HepG2 (cell line): ENCODE measurements at regions not wholly inside any gene's neighbourhood (a gene's known extent, or its start where the extent isn't known, plus 50 kb on each side); places are given as distances from the start of the nearest gene placed in this dataset.

Experiments used
- ATAC-seq: fragments of 200-7000 bp; cut with Tn5 transposase; 3 replicates; pipeline ENCODE4 v1.9.1; 2020; ENCODE audit warnings: mild to moderate bottlenecking, moderate library complexity
- BruUV-seq: library from RNA; stranded (reverse); fragments of 400-500 nt; replicated peaks from 2 replicates; lab custom pipeline; 2021; lab: Mats Ljungman, UMichigan
- CTCF ChIA-PET: fragments of 300-600 bp; formaldehyde crosslinking; extraction: SDS; loops from one replicate; lab custom pipeline; 2021; ENCODE audit warnings: low total read pairs, inconsistent platforms, low intra/inter-chr PET ratio; lab: Yijun Ruan, JAX
- POLR2A ChIA-PET: fragments of 350-600 bp; sonication (Branson Sonifier 250); formaldehyde crosslinking; loops from one replicate; lab custom pipeline; 2020; ENCODE audit warnings: antibody characterized with exemption, inconsistent platforms; lab: Yijun Ruan, JAX
- DNase-seq: peaks from one replicate; pipeline ENCODE4 v3.0.0-alpha.2; 2015; ENCODE audit warnings: low spot score
- FAIRE-seq: peaks from 3 replicates; lab custom pipeline; 2011; peaks lifted over from hg19 to GRCh38; lab: Jason Lieb, UNC
- H2AFZ ChIP-seq: one replicate; pipeline ENCODE4 v1.6.1; 2011; ENCODE audit warnings: low read length, inconsistent platforms
- H3K27ac ChIP-seq: fragments of 300-600 bp; 3 replicates; pipeline ENCODE4 v1.8.0; 2011; ENCODE audit warnings: mixed run types, mild to moderate bottlenecking, mixed read lengths, low read length, inconsistent platforms; ENCODE audit not compliant: insufficient read depth; ENCODE audit errors: extremely low read length
- H3K27me3 ChIP-seq, 2 experiments: fragments of 200-600 bp in 1 of 2; 2 replicates in 1 of 2; 3 replicates in 1 of 2; pipeline versions ENCODE4 v1.6.0 to v1.8.0; 2011; ENCODE audit warnings: low read length in 2 of 2, mild to moderate bottlenecking in 2 of 2, moderate library complexity in 2 of 2, inconsistent platforms in 1 of 2; ENCODE audit not compliant: insufficient read depth in 2 of 2, control insufficient read depth in 1 of 2
- H3K36me3 ChIP-seq, 2 experiments: fragments of 200-600 bp in 1 of 2; replicated peaks in 1 of 2; 2 replicates in 1 of 2; 3 replicates in 1 of 2; pipeline versions ENCODE4 v1.5.1 to v1.8.0; 2011; ENCODE audit warnings: low read length in 2 of 2, inconsistent platforms in 1 of 2; ENCODE audit not compliant: insufficient read depth in 2 of 2, control insufficient read depth in 1 of 2
- H3K4me1 ChIP-seq: 2 replicates; pipeline ENCODE4 v1.5.1; 2012; ENCODE audit warnings: low read length, inconsistent platforms; ENCODE audit not compliant: insufficient read depth
- H3K4me2 ChIP-seq: 2 replicates; pipeline ENCODE4 v1.6.0; 2011; ENCODE audit warnings: low read depth, low read length, inconsistent platforms
- H3K4me3 ChIP-seq, 3 experiments: fragments of 200-600 bp in 1 of 3; sonication (generic), shearing (Covaris generic) in 1 of 3; replicated peaks in 1 of 3; 2 replicates each; pipeline ENCODE4 v1.5.1; 2011 to 2016; ENCODE audit warnings: low read length in 3 of 3, inconsistent platforms in 2 of 3, low read depth in 2 of 3, mild to moderate bottlenecking in 2 of 3, control low read depth in 1 of 3, mixed read lengths in 1 of 3; ENCODE audit not compliant: insufficient read depth in 1 of 3
- H3K79me2 ChIP-seq: one replicate; pipeline ENCODE4 v1.6.1; 2011; ENCODE audit warnings: low read length, inconsistent platforms; ENCODE audit not compliant: insufficient read depth
- H3K9ac ChIP-seq: 2 replicates; pipeline ENCODE4 v1.6.0; 2011; ENCODE audit warnings: mild to moderate bottlenecking, low read depth, low read length, inconsistent platforms; ENCODE audit not compliant: insufficient read depth
- H3K9me3 ChIP-seq: 2 replicates; pipeline ENCODE4 v1.5.1; 2012; ENCODE audit warnings: mild to moderate bottlenecking, low read length
- H4K20me1 ChIP-seq: 2 replicates; pipeline ENCODE4 v1.6.0; 2011; ENCODE audit warnings: inconsistent platforms, mild to moderate bottlenecking, low read length, moderate library complexity; ENCODE audit not compliant: insufficient read depth
- CBX2 ChIP-seq, 2 experiments: fragments of 200-600 bp in 1 of 2; sonication (generic); formaldehyde crosslinking in 1 of 2; IDR thresholded peaks; 2 replicates each; pipeline versions ENCODE4 v1.7.0 to v1.8.1; 2018 to 2022; ENCODE audit warnings: low read depth in 2 of 2, low read length in 1 of 2, mild to moderate bottlenecking in 1 of 2, missing genetic modification reagents in 1 of 2
- EZH2 ChIP-seq: conservative IDR thresholded peaks from 2 replicates; pipeline ENCODE4 v1.6.1; 2012; ENCODE audit warnings: mild to moderate bottlenecking, low read depth, low read length, moderate library complexity
- MAF1 ChIP-seq: sonication (generic); formaldehyde crosslinking; IDR thresholded peaks from 2 replicates; pipeline ENCODE4 v1.5.0; 2020; ENCODE audit warnings: missing genetic modification reagents, borderline replicate concordance
- MAFF ChIP-seq: IDR thresholded peaks from 2 replicates; pipeline ENCODE4 v1.6.1; 2011; ENCODE audit warnings: low read depth, low read length, improper control_type of control experiment
- MAFK ChIP-seq, 2 experiments: IDR thresholded peaks in 1 of 2; conservative IDR thresholded peaks in 1 of 2; 2 replicates each; pipeline ENCODE4 v1.6.1; 2011; ENCODE audit warnings: improper control_type of control experiment in 2 of 2, low read length in 2 of 2
- WGBS: methylation state at CpG from one replicate; pipeline ENCODE4 v1.1.6; 2017; ENCODE audit warnings: low lambda C conversion rate; 5-methylcytosine and 5-hydroxymethylcytosine counted together
- in situ Hi-C: cut with HindIII; loops from 2 replicates; pipeline ENCODE4 v1.10.0; 2017; ENCODE audit warnings: low pct_unique_long_range_greater_than_20kb; ENCODE audit not compliant: extremely low pct_ligation_motif_present
- intact Hi-C: fragments of 100-400 bp; cut with micrococcal nuclease; formaldehyde crosslinking; loops from one replicate; pipeline ENCODE4 v1.10.0; 2022; ENCODE audit not compliant: unreplicated experiment
- TF ChIP-seq, protein P1 (sequence below): IDR thresholded peaks from 2 replicates; pipeline ENCODE4 v1.6.1; 2016; ENCODE audit warnings: mild to moderate bottlenecking

DNA sequence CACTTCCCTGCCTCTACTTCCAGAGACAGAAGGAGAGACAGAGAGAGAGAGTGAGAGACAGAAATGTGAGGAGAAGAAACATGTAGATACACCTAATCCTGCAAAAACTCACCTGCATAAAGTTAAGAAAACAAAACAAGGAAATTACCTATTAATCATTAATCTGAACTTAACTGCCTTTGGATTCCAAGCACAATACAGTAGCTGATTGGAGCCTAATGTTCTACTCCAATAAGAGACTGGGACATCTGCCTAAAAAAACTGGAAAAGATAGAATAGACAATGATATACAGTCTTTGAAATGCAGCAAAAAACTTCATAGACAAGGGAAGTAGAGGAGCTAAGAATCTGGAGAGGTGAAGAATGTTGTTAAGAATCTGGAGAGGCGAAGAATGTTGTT lies 910.2 kb upstream of the SLC10A2 start (continued):
- TF ChIP-seq MAF1 (CRISPR knock-in tag), result no peak
- TF ChIP-seq, protein P1, sequence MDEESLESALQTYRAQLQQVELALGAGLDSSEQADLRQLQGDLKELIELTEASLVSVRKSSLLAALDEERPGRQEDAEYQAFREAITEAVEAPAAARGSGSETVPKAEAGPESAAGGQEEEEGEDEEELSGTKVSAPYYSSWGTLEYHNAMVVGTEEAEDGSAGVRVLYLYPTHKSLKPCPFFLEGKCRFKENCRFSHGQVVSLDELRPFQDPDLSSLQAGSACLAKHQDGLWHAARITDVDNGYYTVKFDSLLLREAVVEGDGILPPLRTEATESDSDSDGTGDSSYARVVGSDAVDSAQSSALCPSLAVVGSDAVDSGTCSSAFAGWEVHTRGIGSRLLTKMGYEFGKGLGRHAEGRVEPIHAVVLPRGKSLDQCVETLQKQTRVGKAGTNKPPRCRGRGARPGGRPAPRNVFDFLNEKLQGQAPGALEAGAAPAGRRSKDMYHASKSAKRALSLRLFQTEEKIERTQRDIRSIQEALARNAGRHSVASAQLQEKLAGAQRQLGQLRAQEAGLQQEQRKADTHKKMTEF, result no peak

DNA sequence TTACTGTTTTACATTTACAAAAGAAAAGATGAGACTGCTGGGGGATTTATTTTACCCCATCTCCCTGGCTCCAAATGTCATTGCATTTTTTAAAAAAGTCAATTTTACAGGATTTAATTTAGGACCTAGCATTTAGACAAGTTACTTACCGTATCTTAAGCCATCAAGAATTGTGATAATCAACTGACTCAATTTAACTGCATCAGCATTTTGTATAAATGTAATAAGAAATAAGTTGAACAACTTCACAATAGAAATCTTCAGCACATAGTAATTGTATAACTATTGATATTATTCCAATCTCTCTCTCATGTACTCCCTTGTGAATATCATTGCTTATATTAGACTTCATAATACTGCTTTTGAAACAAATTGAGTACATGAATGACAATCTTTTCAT lies 907.5 kb upstream of the SLC10A2 start:
- CTCF ChIA-PET, result no interaction called here
- in situ Hi-C loops, result no loop called here
- TF ChIP-seq MAFK (conservative IDR thresholded peaks at IDR 0.05 in 1 of 2, IDR thresholded peaks at IDR 0.05 in 1 of 2; ENCODE audit: low read length in 2 of 2) (peak; percentile 60 to 76), CBX2 (IDR thresholded peaks at IDR 0.05; ENCODE audit: low read depth, low read length) (no peak), CBX2 (CRISPR knock-in tag; IDR thresholded peaks at IDR 0.05; ENCODE audit: low read depth) (no peak), EZH2 (no peak), MAFF (peak; percentile 43; the same call in 1 of the 2 replicates)
- TF ChIP-seq, all 625 proteins: peak for 2
- H3K4me3 ChIP-seq, result no peak overlapping the region
- H4K20me1 ChIP-seq, result no peaks in the 10 kb centered on the region
- no peak overlapping the region for H2AFZ ChIP-seq
- 7% methylated on average over 1 of the region's 1 CpG for whole genome bisulfite sequencing
- H3K27ac ChIP-seq, result no peak overlapping the region
- no TSS peak for BruUV-seq
- intact Hi-C loops, result no loop called here
- no peak for DNase-seq
- no peaks in the 10 kb centered on the region for H3K4me1 ChIP-seq
- no peaks in the 10 kb centered on the region for H3K79me2 ChIP-seq
- no peak for ATAC-seq
- no peaks in the 10 kb centered on the region for H3K27me3 ChIP-seq
- H3K9ac ChIP-seq, result no peak overlapping the region
- no peak overlapping the region for H3K4me2 ChIP-seq
- H3K36me3 ChIP-seq, result no peaks in the 10 kb centered on the region
- H3K9me3 ChIP-seq, result peaks cover 29% of the 10 kb centered on the region
- FAIRE-seq, result no peak
- POLR2A ChIA-PET, result no interaction called here
